ENCODE measurements at regions not wholly inside any gene's neighbourhood (a gene's known extent, or its start where the extent isn't known, plus 50 kb on each side); places are given as distances from the start of the nearest gene placed in this dataset.
"Not testable (repeated sequence)": the region's sequence is repeated elsewhere in the genome, so short reads cannot be mapped to it uniquely, and the experiment has no call there.

- DNase-seq; H3K9me3 Mint-ChIP-seq; H3K4me1 Mint-ChIP-seq; H3K27ac Mint-ChIP-seq; H3K27me3 Mint-ChIP-seq (ENCODE audit: low read depth in 3 of 3); H3K4me3 Mint-ChIP-seq; H3K36me3 Mint-ChIP-seq: not testable (repeated sequence)
Measured at GRCh38 chr7:69215516-69215915, 382.8 kb upstream of the AUTS2 start.

DNA sequence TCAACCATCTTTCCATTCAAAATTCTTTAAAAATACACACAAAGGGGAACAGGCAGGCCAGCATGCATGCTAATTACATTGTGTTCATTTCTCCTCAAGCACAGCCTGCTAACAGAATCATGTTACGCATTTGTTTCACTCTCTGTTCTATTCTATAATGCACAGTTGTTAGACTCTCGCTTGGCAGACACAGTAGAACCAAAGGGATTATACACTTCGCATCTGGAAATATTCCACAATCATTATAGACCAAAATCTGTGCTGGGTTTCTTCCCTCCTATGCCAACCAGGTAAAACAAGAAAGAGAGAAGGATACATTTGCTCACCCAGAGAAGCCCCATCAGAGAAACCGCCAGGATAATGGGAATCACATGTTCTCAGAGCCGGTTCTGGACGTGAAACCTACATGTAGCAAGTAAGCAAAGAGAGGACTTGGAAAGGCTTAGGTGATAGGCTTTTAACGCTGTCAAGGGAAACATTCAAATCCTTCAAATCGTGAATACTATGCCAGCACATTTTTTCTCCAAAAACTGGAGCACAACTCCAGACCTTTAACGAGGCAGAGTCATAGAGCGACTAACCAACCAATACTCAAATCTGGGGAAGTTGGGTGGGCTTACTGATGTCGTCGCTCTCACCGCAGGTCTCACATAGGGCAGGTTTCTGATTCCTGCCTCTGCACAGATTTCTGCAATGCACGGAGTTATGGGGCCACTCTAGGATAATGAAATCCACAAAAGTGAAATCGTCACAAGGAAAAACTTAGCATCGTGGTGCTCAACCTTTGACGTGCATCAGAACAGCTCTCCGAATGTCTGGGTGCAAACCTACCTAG lies 380.5 kb upstream of the AUTS2 start:
- no peak overlapping the region for H3K27ac Mint-ChIP-seq
- no peaks in the 10 kb centered on the region for H3K4me1 Mint-ChIP-seq
- peaks cover 0 to 5% (median 0%) of the 10 kb centered on the region in 6 donors for H3K9me3 Mint-ChIP-seq
- H3K27me3 Mint-ChIP-seq (ENCODE audit: low read depth in 3 of 3), result peaks cover 0 to 7% (median 0%) of the 10 kb centered on the region in 3 donors
- H3K36me3 Mint-ChIP-seq, result no peaks in the 10 kb centered on the region
- DNase-seq, result no peak
- H3K4me3 Mint-ChIP-seq, result no peak overlapping the region

DNA sequence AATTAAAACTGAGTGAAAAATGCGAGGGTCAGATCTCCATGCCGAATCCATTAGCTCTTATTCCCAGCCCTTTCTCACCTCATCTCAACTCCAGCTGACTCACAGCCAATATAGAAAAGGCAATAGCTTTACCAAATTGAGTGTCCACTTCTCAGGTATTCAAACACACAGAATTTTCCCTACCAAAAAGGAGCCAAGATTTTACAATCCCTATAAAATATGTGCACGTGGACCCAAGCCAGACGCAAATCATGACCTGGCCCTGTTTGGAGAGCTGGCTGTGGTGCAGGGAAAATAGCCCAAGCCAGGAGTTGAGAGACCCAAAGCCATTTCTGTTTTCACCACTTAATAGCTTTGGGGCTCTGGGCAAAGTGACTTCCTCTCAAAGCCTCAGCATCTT lies 379.7 kb upstream of the AUTS2 start:
- Mint-ChIP-seq H3K27me3 (ENCODE audit: low read depth in 3 of 3) (peaks cover 0 to 7% (median 2%) of the 10 kb centered on the region in 3 donors), H3K9me3 (peaks cover 0 to 5% (median 0%) of the 10 kb centered on the region in 6 donors), H3K36me3 (no peaks in the 10 kb centered on the region), H3K4me1 (no peaks in the 10 kb centered on the region), H3K27ac (no peak overlapping the region), H3K4me3 (no peak overlapping the region)
- DNase-seq, result no peak

GRCh38 chr7:69219381-69219780 lies 378.9 kb upstream of the AUTS2 start:
- Mint-ChIP-seq H3K27me3 (ENCODE audit: low read depth in 3 of 3) (peaks cover 0 to 7% (median 2%) of the 10 kb centered on the region in 3 donors), H3K27ac (no peak overlapping the region), H3K4me3 (no peak overlapping the region), H3K36me3 (no peaks in the 10 kb centered on the region), H3K9me3 (peaks cover 0 to 3% (median 0%) of the 10 kb centered on the region in 6 donors), H3K4me1 (no peaks in the 10 kb centered on the region)
- no peak for DNase-seq

- Mint-ChIP-seq H3K4me1 (no peaks in the 10 kb centered on the region), H3K27ac (no peak overlapping the region), H3K9me3 (peaks cover 0 to 5% (median 2%) of the 10 kb centered on the region in 6 donors), H3K36me3 (no peaks in the 10 kb centered on the region), H3K4me3 (no peak overlapping the region), H3K27me3 (ENCODE audit: low read depth in 3 of 3) (peaks cover 0 to 2% (median 0%) of the 10 kb centered on the region in 3 donors)
- no peak for DNase-seq
Measured at GRCh38 chr7:69225259-69225943, 372.9 kb upstream of the AUTS2 start.

DNA sequence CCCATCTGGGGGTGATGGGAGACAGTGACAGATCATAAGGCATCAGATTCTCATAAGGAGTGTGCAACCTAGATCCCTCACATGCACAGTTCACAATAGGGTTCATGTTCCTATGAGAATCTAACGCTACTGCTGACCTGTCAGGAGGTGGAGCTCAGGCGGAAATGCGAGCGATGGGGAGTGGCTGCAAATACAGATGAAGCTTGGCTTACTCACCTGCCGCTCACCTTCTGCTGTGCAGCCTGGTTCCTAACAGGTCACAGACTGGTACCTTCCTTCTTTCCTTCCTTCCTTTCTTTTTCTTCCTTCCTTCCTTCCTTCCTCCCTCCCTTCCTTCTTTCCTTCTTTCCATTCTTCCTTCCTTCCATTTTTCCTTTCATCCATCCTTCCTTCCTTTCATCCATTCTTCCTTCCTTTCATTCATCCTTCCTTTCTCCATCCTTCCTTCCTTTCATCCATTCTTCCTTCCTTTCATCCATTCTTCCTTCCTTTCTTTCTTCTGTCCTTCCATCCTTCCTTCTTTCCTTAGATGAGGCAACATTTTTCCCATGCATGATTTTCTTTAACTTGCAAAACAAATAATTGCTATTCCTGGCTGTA lies 370.0 kb upstream of the AUTS2 start:
- Mint-ChIP-seq H3K27ac (no peak overlapping the region), H3K4me1 (no peaks in the 10 kb centered on the region), H3K36me3 (no peaks in the 10 kb centered on the region), H3K9me3 (peaks cover 0 to 5% (median 2%) of the 10 kb centered on the region in 6 donors), H3K4me3 (no peak overlapping the region), H3K27me3 (ENCODE audit: low read depth in 3 of 3) (peaks cover 0 to 7% (median 0%) of the 10 kb centered on the region in 3 donors)
- no peak for DNase-seq

- peaks cover 0 to 5% (median under 1%) of the 10 kb centered on the region in 6 donors for H3K9me3 Mint-ChIP-seq
Measured at GRCh38 chr7:69232445-69233376, 365.6 kb upstream of the AUTS2 start.

DNA sequence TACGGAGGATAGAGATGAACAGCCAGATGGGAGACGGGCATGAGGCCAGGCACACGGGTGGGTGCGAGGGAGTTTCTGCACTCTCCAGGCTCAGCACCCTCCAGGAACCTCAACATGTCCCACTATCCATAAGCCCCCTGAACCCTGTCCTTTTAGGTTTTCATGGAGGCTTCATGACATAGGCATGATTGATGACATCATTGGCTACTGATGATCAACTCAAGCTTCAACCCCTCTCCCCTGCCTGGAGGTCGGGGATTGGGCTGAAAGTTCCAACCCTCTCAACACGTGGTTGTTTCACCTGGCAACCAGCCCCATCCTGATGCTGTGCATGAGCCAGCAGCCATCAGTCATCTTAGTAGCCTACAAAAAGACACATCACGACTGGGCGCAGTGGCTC lies 360.7 kb upstream of the AUTS2 start:
- Mint-ChIP-seq H3K4me3 (no peak overlapping the region), H3K9me3 (peaks cover 0 to 3% (median under 1%) of the 10 kb centered on the region in 6 donors), H3K27me3 (ENCODE audit: low read depth in 3 of 3) (peaks cover 0 to 5% (median 0%) of the 10 kb centered on the region in 3 donors), H3K27ac (no peak overlapping the region), H3K4me1 (no peaks in the 10 kb centered on the region), H3K36me3 (no peaks in the 10 kb centered on the region)
- no peak for DNase-seq

More at GRCh38 chr7:69232445-69233376, 365.6 kb upstream of the AUTS2 start:
- no peak for DNase-seq
- H3K4me3 Mint-ChIP-seq, result no peak overlapping the region
- no peaks in the 10 kb centered on the region for H3K36me3 Mint-ChIP-seq
- H3K27ac Mint-ChIP-seq, result no peak overlapping the region
- H3K4me1 Mint-ChIP-seq, result no peaks in the 10 kb centered on the region
- H3K27me3 Mint-ChIP-seq (ENCODE audit: low read depth in 3 of 3), result peaks cover 0 to 7% (median 0%) of the 10 kb centered on the region in 3 donors

DNA sequence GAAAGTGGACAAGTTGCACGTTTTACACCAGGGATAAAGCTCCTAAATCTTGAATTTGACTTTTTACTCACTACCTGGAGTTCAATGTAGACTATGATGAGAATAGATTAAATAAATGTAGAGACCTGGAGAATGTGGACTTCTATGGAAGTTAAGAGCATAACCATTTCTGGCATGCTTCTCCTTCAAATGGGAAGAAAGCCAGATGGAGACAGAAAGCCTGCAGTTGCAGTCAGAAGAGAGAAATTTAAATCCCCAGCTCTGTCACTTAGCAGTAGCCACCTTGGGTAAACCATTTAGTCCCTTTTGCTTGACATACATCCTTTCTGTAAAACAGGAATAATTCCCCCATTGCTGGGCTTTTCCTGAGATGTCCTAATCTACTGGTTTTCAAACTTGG lies 355.3 kb upstream of the AUTS2 start:
- no peak overlapping the region for H3K4me3 Mint-ChIP-seq
- no peak overlapping the region for H3K27ac Mint-ChIP-seq
- H3K9me3 Mint-ChIP-seq, result peaks cover 0 to 3% (median 0%) of the 10 kb centered on the region in 6 donors

DNA sequence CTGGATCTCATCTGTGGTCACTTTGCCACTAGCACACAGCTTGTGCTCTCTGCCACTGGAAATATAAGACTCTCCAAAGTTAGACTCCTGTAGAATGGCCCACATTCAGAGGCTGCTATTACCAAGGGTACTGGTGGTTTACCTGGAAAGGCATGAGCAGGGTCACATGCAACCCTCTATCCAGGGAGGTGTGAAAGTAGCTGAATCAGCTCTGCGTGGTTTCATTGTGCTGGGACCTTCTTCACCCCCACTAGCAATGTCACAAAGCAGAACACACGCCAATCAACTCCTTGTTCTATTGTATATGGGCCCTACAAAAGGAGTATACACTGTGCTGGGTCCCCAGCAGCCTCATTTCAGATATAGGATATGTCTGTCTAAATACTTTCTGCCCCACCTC lies 353.6 kb upstream of the AUTS2 start:
- H3K4me1 Mint-ChIP-seq, result no peaks in the 10 kb centered on the region
- H3K9me3 Mint-ChIP-seq, result peaks cover 0 to 3% (median 0%) of the 10 kb centered on the region in 6 donors
- H3K36me3 Mint-ChIP-seq, result no peaks in the 10 kb centered on the region
- no peak for DNase-seq
- peaks cover 0 to 3% (median 1%) of the 10 kb centered on the region in 3 donors for H3K27me3 Mint-ChIP-seq (ENCODE audit: low read depth in 3 of 3)
- no peak overlapping the region for H3K4me3 Mint-ChIP-seq
- H3K27ac Mint-ChIP-seq, result no peak overlapping the region

More for the DNA sequence above, 355.3 kb upstream of the AUTS2 start:
- no peak for DNase-seq
- no peaks in the 10 kb centered on the region for H3K4me1 Mint-ChIP-seq
- H3K36me3 Mint-ChIP-seq, result no peaks in the 10 kb centered on the region
- H3K27me3 Mint-ChIP-seq (ENCODE audit: low read depth in 3 of 3), result peaks cover 0 to 3% (median 1%) of the 10 kb centered on the region in 3 donors

GRCh38 chr7:69245646-69246045 lies 352.6 kb upstream of the AUTS2 start:
- DNase-seq, result no peak
- Mint-ChIP-seq H3K9me3 (peaks cover 0 to 2% (median 0%) of the 10 kb centered on the region in 6 donors), H3K36me3 (no peaks in the 10 kb centered on the region), H3K4me1 (no peaks in the 10 kb centered on the region), H3K4me3 (no peak overlapping the region), H3K27ac (no peak overlapping the region), H3K27me3 (ENCODE audit: low read depth in 3 of 3) (peaks cover 0 to 1% (median 0%) of the 10 kb centered on the region in 3 donors)

GRCh38 chr7:69246758-69247157 lies 351.5 kb upstream of the AUTS2 start:
- Mint-ChIP-seq H3K4me3 (no peak overlapping the region), H3K36me3 (no peaks in the 10 kb centered on the region), H3K4me1 (no peaks in the 10 kb centered on the region), H3K9me3 (peaks cover 0 to 2% (median 0%) of the 10 kb centered on the region in 6 donors), H3K27ac (no peak overlapping the region), H3K27me3 (ENCODE audit: low read depth in 3 of 3) (peaks cover 0 to 2% (median 1%) of the 10 kb centered on the region in 3 donors)
- DNase-seq, result no peak

DNA sequence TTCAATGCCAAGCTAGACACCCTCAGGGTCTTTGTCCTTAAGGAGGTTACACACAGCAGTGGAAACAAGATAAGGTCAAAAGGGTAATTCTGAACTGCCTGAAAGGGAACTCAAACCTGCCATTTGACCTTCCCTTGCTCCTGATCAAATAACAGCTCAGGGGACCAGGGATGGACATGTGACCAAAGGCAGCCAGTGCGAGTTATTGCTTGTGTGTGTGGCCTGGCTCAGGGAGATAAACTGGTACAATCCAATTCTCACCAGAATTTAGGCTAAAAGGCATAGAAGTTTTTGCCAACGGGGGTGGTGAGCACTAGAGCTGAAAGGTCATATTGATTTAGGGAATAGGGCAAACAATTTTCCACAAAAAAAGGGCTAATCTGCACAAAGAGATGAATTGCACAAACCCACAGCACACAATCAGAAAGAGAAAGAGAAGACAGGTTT lies 349.9 kb upstream of the AUTS2 start:
- not testable (repeated sequence) for H3K9me3 Mint-ChIP-seq; DNase-seq; H3K4me1 Mint-ChIP-seq; H3K36me3 Mint-ChIP-seq; H3K27ac Mint-ChIP-seq; H3K4me3 Mint-ChIP-seq; H3K27me3 Mint-ChIP-seq (ENCODE audit: low read depth in 3 of 3)

Measured in immature natural killer cell (primary cell).